Endothelial cell of hepatic sinusoid (primary cell): ENCODE measurements at regions not wholly inside any gene's neighbourhood (a gene's known extent, or its start where the extent isn't known, plus 50 kb on each side); places are given as distances from the start of the nearest gene placed in this dataset.

Experiments used
- in situ Hi-C: cut with HindIII; loops from 2 replicates; pipeline ENCODE4 v1.10.0; 2017; ENCODE audit warnings: low sequenced_read_pairs

- in situ Hi-C loops, result loop anchor here (25.0 kb wide), 1 partner anchor 195 kb away; the partner anchor contains the start of gene REEP3
Observed at GRCh38 chr10:63707254-63707910, 186.2 kb downstream of the REEP3 start.

GRCh38 chr10:63708421-63708820 lies 187.2 kb downstream of the REEP3 start:
- in situ Hi-C loops, result loop anchor here (25.0 kb wide), 1 partner anchor 196 kb away; the partner anchor contains the start of gene REEP3

- in situ Hi-C loops, result loop anchor here (5.0 to 25.0 kb wide), 3 partner anchors 78 to 503 kb away; partner anchors contain the start of gene REEP3
Observed at GRCh38 chr10:63710703-63711102, 189.5 kb downstream of the REEP3 start.

- in situ Hi-C loops, result loop anchor here (5.0 to 25.0 kb wide), 3 partner anchors 79 to 504 kb away; partner anchors contain the start of gene REEP3
Observed at GRCh38 chr10:63711361-63711760, 190.2 kb downstream of the REEP3 start.

DNA sequence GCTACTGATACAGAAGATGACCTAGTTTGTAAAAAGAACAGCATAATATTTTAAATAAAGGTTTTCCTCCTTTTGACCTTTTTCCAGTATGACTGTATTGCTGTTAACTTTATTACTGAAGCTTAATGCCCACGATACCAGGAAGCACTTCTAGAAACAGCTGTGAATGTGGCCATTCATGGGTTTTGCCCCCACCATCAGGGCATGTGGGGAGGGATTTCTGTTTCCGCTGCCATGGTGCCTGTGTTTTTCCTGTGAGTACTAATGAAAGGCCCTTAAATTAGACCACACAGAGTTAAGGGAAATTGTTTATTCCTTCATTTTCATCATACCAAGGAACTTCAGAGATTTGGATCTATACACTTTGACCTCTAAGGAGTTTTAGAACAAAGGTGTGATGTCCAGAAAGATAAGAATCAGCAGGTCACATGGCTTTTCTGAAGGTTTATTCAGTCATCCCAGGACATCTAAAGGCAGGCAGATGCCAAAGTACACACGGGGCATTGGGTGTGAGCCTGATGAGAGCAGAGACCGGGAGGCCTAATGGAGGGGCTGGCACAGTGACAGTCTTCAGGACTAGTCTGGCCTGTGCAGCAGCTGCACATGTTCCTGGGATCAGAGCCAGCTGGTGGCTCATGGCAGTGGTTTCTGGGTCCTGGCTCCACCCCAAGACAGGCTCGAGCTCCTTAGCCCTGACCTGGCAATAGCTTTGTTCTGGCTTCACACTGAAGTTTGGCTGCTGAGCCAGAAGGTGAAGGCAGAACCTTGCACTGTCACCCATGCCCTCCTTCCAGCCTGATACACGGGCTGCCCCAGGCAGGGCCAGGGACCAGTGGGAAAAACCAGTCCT lies 190.9 kb downstream of the REEP3 start:
- in situ Hi-C loops, result loop anchor here (5.0 to 25.0 kb wide), 3 partner anchors 80 to 505 kb away; partner anchors contain the start of gene REEP3

- in situ Hi-C loops, result loop anchor here (5.0 to 25.0 kb wide), 3 partner anchors 80 to 505 kb away; partner anchors contain the start of gene REEP3
Observed at GRCh38 chr10:63712717-63713115, 191.5 kb downstream of the REEP3 start.

- in situ Hi-C loops, result loop anchor here (5.0 to 25.0 kb wide), 3 partner anchors 81 to 506 kb away; partner anchors contain the start of gene REEP3
Observed at GRCh38 chr10:63713191-63714144, 192.3 kb downstream of the REEP3 start.

DNA sequence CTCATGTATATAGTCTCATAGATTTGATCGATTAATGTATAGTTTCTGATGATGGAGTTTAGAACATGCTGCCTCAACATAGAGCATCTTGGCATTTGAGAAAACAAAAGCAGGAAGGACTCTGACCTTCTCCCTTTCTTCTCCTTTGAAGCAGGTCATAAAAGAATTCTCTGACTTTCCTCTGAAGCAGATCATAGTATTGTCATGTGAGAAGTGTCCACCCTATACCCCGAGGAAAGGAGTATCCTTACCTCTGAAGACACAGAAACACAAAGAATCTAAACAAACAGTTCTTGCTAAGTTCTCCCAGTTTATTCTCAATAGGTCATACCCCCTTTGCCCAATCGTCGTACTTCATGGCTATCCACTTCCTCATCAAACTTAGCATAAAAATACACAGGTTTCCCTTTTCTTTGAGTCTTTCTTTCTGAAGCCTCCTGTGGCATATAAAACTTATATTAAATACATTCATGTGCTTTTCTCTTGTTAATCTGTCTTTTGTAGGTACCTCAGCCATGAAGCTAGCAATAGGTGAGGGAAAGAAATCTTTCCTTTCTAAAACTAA lies 194.9 kb downstream of the REEP3 start:
- in situ Hi-C loops, result loop anchor here (5.0 to 25.0 kb wide), 3 partner anchors 39 to 549 kb away; partner anchors contain the start of gene REEP3

DNA sequence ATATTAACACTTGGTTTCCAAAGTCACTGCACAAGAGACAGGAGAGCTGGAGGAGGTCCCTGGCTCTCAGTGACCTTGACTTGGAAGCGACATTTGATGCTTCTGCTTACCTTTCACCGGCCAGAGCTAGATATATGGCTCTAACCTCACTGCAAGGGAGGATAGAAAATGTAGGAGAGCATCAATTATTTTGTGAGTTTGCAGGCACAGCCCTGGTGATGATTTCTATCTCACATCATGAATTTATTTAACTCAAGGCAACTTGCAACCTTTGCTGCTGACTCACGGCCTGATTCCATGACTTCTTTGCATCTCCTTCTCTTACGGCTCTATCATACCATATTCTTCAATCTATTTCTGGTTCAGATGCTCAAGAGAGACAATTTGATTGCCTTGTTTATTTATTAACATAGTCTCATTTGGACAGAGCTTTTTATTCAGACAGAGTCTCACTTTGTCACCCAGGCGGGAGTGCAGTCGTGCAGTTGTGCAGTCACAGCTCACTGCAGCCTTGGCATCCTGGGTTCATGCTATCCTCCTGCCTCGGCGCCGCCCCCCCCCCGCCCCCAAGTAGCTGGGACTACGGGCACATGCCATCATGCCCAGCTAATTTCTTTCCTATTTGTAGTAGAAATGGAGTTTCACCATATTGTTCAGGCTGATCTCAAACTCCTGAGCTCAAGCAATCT lies 196.0 kb downstream of the REEP3 start:
- in situ Hi-C loops, result loop anchor here (5.0 to 25.0 kb wide), 3 partner anchors 40 to 550 kb away; partner anchors contain the start of gene REEP3

GRCh38 chr10:63718006-63718405 lies 196.8 kb downstream of the REEP3 start:
- in situ Hi-C loops, result loop anchor here (5.0 to 25.0 kb wide), 3 partner anchors 41 to 551 kb away; partner anchors contain the start of gene REEP3

- in situ Hi-C loops, result loop anchor here (5.0 to 25.0 kb wide), 3 partner anchors 41 to 551 kb away; partner anchors contain the start of gene REEP3
Observed at GRCh38 chr10:63718421-63718820, 197.2 kb downstream of the REEP3 start.

GRCh38 chr10:63719226-63719856 lies 198.1 kb downstream of the REEP3 start:
- in situ Hi-C loops, result loop anchor here (5.0 to 25.0 kb wide), 3 partner anchors 42 to 552 kb away; partner anchors contain the start of gene REEP3

DNA sequence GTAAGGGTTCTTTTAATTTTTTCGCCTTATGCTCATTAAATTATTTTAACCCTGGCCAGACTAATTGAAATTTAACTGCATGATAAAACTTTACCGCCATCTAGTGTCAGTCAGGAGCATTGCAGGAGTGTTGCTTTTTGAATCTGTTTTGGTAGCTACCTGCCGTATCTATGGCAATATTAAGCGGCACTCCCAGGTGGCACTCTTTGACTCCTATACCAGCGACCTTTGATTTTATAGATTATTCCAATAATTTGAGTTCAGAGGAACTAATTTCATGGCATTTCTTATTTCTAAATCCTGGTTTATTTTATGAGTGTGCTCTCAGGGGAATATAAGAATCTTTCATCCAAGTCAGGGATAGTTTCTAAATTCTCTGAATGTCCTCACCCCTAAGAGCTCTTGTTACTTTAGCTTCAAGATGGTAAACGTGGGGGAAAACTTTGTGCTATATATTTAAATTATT lies 198.9 kb downstream of the REEP3 start:
- in situ Hi-C loops, result loop anchor here (5.0 to 25.0 kb wide), 2 partner anchors 42 to 208 kb away; partner anchors contain the start of gene REEP3

- in situ Hi-C loops, result loop anchor here (5.0 to 25.0 kb wide), 2 partner anchors 42 to 208 kb away; partner anchors contain the start of gene REEP3
Observed at GRCh38 chr10:63720676-63721075, 199.5 kb downstream of the REEP3 start.

DNA sequence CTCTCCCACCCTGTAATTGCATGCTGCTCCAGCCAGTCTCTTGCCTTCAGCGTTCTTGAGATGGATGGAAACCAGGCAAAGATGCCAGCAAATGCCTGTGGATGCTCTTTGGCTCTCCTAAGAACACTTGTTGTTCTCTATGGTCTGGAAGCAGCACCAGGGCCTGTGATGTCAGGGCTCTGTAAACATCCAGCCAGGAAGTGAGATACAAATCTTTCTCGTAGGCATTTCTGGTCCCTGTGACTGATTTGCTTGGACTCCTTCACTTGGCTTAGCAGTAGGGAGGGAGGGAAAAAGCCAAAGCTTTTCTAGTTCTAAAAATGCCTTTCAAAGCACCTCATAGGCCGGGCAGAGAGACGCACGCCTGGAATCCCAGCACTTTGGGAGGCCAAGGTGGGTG lies 201.3 kb downstream of the REEP3 start:
- in situ Hi-C loops, result loop anchor here (5.0 to 25.0 kb wide), 2 partner anchors 40 to 210 kb away; partner anchors contain the start of gene REEP3

DNA sequence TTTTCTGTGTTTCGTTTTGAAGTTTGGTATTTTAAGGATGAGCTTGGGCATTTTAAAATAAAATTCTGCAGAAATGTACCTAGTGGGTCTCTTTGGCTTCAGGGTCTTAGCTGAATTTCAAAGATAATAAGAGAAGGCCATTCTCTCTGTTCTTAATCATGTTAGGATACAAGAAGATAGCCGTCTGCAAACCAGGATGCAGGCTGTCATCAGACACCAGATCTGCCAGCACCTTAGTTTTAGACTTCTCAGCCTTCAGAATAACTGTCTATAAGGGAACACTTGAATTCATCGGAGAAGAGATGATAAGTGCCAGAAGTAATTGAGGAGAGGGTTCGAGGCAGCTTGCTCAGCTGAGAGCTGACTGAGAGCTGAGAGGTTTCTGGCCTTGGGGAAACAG lies 202.1 kb downstream of the REEP3 start:
- in situ Hi-C loops, result loop anchor here (5.0 to 25.0 kb wide), 2 partner anchors 39 to 211 kb away; partner anchors contain the start of gene REEP3

GRCh38 chr10:63723741-63724140 lies 202.5 kb downstream of the REEP3 start:
- in situ Hi-C loops, result loop anchor here (5.0 to 25.0 kb wide), 2 partner anchors 39 to 211 kb away; partner anchors contain the start of gene REEP3

- in situ Hi-C loops, result loop anchor here (5.0 to 25.0 kb wide), 2 partner anchors 37 to 213 kb away; partner anchors contain the start of gene REEP3
Observed at GRCh38 chr10:63724922-63725321, 203.7 kb downstream of the REEP3 start.
